Choroid plexus epithelial cell (primary cell): ENCODE measurements at regions not wholly inside any gene's neighbourhood (a gene's known extent, or its start where the extent isn't known, plus 50 kb on each side); places are given as distances from the start of the nearest gene placed in this dataset.

Experiments used
- DNase-seq: peaks from one replicate; pipeline ENCODE4 v3.0.0-alpha.2; 2010; ENCODE audit warnings: low read depth
- H3K4me3 ChIP-seq: 2 replicates; pipeline ENCODE4 v1.5.1; 2011; ENCODE audit warnings: low read depth, mild to moderate bottlenecking, control low read depth, low read length, moderate library complexity
- CTCF ChIP-seq: conservative IDR thresholded peaks from 2 replicates; pipeline ENCODE4 v1.5.1; 2011; ENCODE audit warnings: low read depth, mild to moderate bottlenecking, control low read depth, inconsistent platforms, low read length, moderate library complexity

- TF ChIP-seq CTCF = no peak
- H3K4me3 ChIP-seq = no peak overlapping the region
- DNase-seq = no peak
Observed at GRCh38 chr6:168192901-168193815, 114.1 kb upstream of the FRMD1 start.

GRCh38 chr6:168192195-168192900 is 113.3 kb upstream of the FRMD1 start:
- H3K4me3 ChIP-seq = no peak overlapping the region
- no peak for DNase-seq
- TF ChIP-seq CTCF = no peak

- DNase-seq = no peak
- no peak for TF ChIP-seq CTCF
Observed at GRCh38 chr6:168190646-168191443, 111.8 kb upstream of the FRMD1 start.

GRCh38 chr6:168190014-168190405 is 111.0 kb upstream of the FRMD1 start:
- no peak for TF ChIP-seq CTCF
- DNase-seq = no peak
- no peak overlapping the region for H3K4me3 ChIP-seq

More at GRCh38 chr6:168190646-168191443, 111.8 kb upstream of the FRMD1 start:
- H3K4me3 ChIP-seq = no peak overlapping the region

- TF ChIP-seq CTCF = no peak
- H3K4me3 ChIP-seq = no peak overlapping the region
Observed at GRCh38 chr6:168189200-168190013, 110.4 kb upstream of the FRMD1 start.

More at GRCh38 chr6:168189200-168190013, 110.4 kb upstream of the FRMD1 start:
- DNase-seq = no peak
